Stimulated activated CD4-positive, alpha-beta T cell treated with anti-CD3 and anti-CD28 coated beads, Interleukin-1b, Interleukin-23, amount 100 ng/mL, for 48 hours (primary cell): ENCODE measurements at regions not wholly inside any gene's neighbourhood (a gene's known extent, or its start where the extent isn't known, plus 50 kb on each side); places are given as distances from the start of the nearest gene placed in this dataset.
"Not testable (repeated sequence)": the region's sequence is repeated elsewhere in the genome, so short reads cannot be mapped to it uniquely, and the experiment has no call there.

Experiments used
- DNase-seq: peaks from one replicate; pipeline ENCODE4 v3.0.0-alpha.2; 2020

DNA sequence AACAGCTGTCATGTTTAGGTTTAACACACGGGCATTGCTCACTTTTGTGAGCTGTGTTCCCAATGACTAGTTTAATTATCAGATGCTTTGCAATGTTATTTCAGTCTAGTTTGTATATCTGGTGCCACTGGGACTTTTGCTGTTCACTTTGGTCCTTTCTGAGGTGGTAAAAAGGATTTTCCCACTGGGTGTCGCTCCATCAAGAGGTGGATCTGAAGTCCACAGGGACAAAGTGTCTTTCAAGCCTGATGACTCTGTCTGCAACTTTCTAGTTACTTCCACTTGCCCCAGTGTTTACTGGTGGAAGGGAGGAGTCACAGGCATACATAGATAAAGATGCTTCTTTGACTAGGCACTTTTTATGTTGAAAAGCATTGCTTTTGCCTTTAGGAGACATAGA, 242.2 kb downstream of the HGF start:
- no peak for DNase-seq

DNA sequence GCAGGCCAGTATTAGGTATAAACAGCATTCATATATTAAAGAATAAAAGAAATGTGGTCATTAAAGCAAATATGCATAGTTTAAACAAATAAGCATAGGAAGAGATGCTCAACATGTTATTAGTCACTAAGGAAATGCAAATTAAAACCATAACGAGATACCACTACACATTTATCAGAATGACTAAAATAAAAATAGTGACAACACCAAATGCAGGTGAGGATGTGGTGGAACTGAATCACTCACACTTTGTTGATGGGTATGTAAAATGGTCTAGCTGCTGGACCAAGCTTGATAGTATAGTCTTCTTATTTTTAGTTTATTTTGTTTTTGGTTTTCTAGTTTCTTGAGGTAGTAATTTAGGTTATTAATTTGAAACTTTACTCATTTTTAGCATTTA, 242.9 kb downstream of the HGF start:
- no peak for DNase-seq

GRCh38 chr7:81525841-81526240, 244.0 kb downstream of the HGF start:
- DNase-seq: no peak

GRCh38 chr7:81519886-81520285, 250.0 kb downstream of the HGF start:
- no peak for DNase-seq

DNA sequence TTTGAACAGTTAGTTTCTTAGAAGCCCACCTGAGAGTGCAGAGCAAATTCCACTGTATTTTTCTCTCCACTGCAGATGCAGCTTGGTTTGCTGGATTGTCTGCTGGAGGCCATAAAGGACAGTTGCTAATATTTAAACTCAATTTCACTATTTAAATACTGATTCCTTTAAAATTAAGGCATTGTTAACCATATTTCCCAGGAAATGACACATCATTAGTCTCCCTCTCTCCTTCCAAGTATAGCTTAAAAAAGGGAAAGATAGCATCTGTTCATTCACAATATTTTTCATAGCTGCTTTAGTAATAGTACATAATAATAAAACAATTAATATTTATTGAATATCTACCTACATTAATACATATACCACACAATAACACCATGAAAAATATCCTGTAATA, 252.9 kb downstream of the HGF start:
- DNase-seq: no peak

DNA sequence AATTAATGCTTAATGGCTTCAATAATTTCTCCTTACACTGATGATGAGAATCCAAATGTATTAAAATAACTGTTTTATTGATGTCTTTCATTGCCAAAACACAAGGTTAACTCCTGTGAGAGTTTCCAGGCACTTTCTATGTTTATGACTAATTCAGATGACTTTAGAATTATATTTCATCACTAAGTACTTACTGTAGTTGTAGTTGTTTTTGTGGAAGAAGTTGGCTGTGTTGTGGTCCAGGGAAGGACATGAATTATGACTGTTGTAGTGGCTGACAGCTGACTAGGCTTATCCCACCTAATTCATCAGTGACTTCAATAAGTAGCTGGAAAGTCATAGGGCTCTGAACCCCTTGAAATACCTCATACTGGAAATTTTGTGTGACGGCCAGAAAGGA, 254.8 kb downstream of the HGF start:
- no peak for DNase-seq

- no peak for DNase-seq
Measured at GRCh38 chr7:81514546-81514945, 255.3 kb downstream of the HGF start.

- DNase-seq: no peak
Measured at GRCh38 chr7:81510122-81510521, 259.7 kb downstream of the HGF start.

DNA sequence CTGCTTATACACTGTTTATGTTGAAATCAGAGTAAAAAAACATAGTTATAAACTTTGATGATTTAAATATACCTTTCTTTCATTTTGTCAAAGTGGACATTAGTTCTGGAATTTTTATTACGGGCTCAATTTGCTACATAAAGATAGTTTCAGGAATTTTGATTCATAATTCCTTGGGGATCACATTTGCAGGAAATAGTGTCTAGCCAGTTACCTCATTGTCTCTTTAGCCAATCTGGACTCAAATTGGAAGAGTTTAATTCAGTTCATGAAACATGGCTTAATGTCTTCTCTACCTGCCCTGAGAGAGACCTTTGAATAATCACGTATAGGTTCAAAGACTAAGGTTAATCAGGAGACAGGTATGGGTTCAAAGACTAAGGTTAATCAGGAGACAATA, 262.6 kb downstream of the HGF start:
- no peak for DNase-seq

- no peak for DNase-seq
Measured at GRCh38 chr7:81506609-81507008, 263.2 kb downstream of the HGF start.

DNA sequence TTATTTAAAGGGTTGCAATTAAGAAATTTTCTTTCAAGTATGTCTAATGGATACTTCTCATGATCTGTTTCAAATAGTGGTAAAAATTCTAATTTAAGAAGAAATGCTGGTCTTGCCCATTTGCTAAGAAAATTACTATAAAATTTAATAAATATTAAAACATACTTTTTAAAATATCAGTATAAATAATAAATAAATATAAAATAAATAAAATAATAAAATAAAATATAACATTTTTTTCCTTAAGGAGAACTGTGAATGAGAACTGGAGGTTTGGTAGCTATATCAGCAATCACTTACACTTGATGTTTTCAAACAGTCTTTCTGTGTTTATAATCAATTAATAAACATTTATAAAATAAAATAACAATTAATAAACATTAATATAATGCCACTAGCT, 266.1 kb downstream of the HGF start:
- no peak for DNase-seq

DNA sequence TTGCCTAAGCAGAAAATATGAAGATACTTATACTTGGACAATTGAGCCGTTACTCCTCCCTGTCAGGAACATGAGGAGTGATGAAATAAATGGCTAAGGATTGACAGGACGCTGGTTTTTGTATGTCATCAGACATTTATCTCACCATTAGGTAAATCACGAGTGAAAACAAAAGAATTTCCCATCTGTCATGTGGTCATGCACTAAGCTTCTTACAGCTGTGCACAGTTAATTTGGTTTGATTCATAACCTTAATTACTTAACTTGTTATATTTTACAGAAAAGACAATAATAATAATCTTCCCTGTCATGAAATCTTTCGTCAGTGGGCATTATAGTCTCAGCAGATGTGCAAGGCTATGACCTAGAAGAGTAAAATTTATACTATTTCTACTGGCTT, 266.5 kb downstream of the HGF start:
- no peak for DNase-seq

GRCh38 chr7:81501220-81501619, 268.6 kb downstream of the HGF start:
- no peak for DNase-seq

DNA sequence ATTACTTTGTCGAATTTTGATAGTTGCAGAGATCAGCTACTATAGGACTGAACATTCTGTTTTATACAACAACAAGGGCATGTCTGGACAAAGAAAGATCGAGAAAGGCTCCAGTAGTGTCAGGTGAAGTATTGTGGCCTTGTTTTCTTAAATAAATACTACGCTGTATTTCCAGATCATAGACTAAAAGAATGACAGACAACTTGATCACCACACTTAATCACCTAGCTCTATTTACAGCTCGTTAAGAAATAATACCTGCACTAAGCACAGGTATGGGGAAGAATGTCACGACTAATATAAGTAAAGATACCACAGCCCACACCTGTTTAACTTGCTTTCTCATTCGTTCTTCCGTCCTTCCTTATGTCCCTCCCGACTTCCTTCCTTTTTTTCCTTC, 269.2 kb downstream of the HGF start:
- DNase-seq: no peak

DNA sequence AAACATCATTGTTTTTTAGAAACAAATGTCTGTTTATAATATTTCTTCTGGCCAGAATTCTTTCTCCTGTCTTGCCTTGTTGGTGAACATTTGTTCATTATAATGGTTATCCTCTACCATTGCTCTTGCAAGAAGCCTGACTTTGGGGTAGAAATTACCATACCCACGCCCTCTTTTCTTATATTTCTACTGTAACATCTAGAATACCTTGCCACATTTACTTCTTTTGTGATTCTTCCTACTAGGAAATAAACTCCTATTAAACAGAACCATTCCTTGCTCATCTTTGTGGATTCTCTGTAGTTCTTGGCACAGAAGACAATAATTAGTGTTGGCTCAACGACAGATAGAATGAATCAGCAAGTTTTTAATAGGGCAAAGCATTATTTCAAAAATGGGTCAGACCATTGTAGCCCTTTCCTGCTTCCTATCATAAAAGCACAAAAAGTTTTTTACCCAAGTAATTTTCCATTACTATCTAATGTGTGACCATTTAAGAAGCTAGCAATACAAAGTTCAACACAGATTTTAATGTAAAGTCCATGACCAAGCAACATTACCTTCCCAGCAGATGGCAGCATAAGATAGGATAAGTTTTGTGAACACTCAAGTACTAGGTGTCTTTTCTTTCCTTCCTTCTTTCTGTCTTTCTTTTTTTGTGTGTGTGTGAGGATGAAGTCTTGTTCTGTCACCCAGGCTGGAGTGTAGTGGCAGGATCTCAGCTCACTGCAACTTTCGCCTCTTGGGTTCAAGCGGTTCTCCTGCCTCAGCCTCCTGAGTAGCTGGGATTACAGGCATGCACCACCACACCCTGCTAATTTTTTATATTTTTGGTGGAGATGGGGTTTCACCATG, 270.4 kb downstream of the HGF start:
- DNase-seq: no peak

- DNase-seq: no peak
Measured at GRCh38 chr7:81498176-81498575, 271.7 kb downstream of the HGF start.

DNA sequence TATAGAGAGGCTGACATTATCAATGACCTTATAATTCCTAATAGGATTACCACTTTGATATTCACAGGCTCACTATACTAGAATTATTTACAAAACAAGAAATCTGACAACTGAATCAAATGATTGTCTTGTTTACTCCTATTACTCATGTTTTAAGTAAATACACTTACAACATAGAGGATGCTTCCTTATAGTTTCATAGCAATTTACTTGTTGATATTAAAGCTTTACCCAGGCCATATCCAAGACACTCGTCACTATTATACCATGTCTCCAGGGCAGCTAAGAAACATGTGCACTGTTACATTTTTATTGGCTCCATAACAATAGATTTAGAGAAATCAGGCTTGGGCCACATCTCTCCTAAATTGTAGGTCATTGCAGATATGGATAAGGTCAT, 276.9 kb downstream of the HGF start:
- no peak for DNase-seq

DNA sequence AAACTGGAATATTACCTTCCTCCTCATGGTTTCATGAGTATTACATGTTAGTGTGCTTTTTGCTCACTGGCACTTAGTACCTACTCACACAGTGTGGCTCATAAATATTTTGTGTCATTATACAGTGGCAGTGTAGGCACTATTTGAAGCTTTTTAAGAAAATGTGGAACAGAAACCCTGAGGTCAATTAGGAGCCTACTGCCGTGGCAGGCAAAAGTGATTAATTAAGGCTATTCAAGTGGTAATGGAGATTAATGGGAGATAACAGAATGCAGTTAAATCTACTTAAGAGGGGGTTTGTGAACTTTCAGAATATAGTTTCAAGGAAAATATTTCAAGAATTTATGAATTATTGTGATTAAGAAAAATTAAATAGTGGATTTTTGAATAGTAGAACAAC, 277.6 kb downstream of the HGF start:
- DNase-seq: no peak

DNA sequence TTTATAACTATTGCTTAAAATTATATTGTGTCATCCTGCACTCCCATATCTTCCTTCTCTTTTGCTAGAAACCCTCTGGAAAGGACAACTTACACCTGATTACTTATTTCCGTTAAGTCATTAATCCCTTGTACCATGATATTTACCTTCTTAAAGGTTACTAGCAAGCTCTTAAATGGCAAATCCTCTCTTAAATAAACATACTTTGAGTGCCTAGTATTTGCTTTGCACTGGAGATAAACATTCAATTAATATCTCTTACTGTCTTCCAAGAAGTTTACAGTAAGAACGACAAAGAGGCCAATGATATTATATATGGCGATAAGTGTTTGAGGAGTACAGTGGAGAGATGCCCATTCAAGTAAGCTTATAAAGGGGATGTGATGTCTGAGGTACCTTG, 278.3 kb downstream of the HGF start:
- DNase-seq: no peak

- no peak for DNase-seq
Measured at GRCh38 chr7:81488210-81488609, 281.6 kb downstream of the HGF start.

DNA sequence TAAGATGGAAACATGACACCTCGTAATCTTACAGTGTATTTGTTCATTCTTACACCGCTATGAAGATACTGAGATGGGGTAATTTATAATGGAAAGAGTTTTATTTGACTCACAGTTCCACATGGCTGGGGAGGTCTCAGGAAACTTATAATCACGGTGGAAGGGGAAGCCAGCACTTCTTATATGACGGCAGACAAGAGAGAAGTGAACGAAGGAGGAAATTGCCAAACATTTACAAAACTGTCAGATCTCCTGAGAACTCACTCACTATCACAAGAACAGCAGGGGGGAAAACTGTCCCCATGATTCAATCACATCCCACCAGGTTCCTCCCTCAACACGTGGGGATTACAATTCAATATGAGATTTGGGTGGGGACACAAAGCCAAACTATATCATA, 282.3 kb downstream of the HGF start:
- no peak for DNase-seq

GRCh38 chr7:81484261-81484660, 285.6 kb downstream of the HGF start:
- no peak for DNase-seq

DNA sequence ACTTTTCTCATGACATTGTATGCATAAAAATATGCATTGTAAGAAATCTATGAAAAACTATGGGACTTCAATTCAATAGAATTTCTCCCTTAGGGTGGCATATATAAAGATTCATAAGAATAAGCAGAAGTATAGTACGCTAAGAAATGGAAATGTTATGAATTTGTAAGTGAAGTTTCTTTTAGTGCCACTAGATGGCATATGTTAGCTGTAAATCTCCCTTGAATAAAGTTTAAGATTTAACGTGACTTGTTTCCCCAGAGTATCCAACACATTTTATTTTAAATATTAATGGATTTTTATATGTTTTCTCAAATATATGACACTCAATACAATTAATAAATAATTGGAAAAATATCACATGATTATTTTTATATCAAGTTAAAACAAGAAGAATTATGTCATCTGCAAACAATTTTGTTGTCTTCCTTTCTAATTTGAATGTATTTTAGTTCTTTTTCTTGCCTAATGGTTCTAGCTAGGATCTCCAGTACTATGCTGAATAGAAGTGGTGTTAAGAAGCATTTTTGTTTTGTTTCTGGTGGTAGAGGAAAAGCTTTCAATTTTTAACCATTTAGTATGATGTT, 287.2 kb downstream of the HGF start:
- DNase-seq: no peak

- no peak for DNase-seq
Measured at GRCh38 chr7:81478664-81479063, 291.2 kb downstream of the HGF start.

- not testable (repeated sequence) for DNase-seq
Measured at GRCh38 chr7:81478201-81478600, 291.6 kb downstream of the HGF start.
